Bone marrow (tissue), 2 donors: ENCODE measurements at regions not wholly inside any gene's neighbourhood (a gene's known extent, or its start where the extent isn't known, plus 50 kb on each side); places are given as distances from the start of the nearest gene placed in this dataset.

Experiments
- DNase-seq, 2 donors: peaks; one replicate each; lab custom pipeline; 2025; lab: John Stamatoyannopoulos, UW

GRCh38 chr6:14275493-14275851 is 157.9 kb downstream of the CD83 start:
- no peak for DNase-seq

- no peak for DNase-seq
Observed at GRCh38 chr6:14276071-14276470, 158.5 kb downstream of the CD83 start.

GRCh38 chr6:14276667-14277404 is 159.3 kb downstream of the CD83 start:
- peak in 1 of 2 donors; percentile 89 for DNase-seq

- no peak for DNase-seq
Observed at GRCh38 chr6:14277405-14277930, 159.9 kb downstream of the CD83 start.

DNA sequence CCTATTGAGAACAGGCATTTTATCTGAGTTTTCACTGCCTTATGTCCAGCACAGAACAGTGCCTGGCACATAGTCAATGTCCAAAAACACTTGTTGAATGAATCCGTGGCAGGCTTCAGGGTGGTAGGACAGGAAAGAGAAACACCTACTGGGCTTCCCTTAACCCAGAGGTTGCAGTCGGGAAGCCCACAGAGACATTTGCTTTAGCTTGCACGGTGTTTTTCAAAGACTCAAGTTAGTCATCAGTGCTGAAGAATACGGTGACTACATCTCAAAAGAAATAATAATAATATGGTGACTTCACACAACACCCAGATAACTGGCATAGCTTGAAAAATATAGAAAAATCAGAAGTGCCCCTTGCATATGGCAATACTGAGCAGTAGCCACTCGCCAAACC is 160.4 kb downstream of the CD83 start:
- no peak for DNase-seq

- no peak for DNase-seq
Observed at GRCh38 chr6:14278446-14278845, 160.9 kb downstream of the CD83 start.

GRCh38 chr6:14280006-14280510 is 162.5 kb downstream of the CD83 start:
- DNase-seq, result no peak

DNA sequence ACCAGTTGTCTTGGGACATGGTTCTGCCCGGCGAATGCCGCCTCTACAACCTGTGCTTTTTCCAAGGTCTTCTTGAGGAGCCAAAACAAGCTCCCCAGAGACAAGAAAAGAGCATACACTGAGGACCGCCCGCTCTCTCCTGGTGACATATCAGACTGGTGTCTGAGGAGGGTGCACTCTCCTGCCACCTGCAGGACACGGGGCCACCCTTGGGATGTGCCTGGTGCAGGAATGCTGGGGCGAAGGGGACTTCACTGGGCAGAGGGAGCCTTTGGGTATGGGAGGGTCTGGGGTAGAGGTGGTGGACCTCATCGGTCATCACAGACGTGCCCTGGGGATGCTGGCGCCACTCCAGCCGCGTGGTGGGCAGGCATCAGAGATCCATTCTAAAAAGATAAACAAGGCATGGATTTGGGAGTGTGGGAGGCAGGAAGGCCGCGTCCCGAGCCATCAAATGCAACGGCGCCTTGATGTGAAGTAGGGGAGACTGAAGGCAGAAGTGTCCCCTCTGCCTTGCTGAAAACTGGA is 163.3 kb downstream of the CD83 start:
- DNase-seq, result no peak

GRCh38 chr6:14281811-14282660 is 164.5 kb downstream of the CD83 start:
- no peak for DNase-seq

GRCh38 chr6:14282854-14283505 is 165.4 kb downstream of the CD83 start:
- DNase-seq, result no peak

GRCh38 chr6:14283600-14284235 is 166.1 kb downstream of the CD83 start:
- DNase-seq, result no peak

DNA sequence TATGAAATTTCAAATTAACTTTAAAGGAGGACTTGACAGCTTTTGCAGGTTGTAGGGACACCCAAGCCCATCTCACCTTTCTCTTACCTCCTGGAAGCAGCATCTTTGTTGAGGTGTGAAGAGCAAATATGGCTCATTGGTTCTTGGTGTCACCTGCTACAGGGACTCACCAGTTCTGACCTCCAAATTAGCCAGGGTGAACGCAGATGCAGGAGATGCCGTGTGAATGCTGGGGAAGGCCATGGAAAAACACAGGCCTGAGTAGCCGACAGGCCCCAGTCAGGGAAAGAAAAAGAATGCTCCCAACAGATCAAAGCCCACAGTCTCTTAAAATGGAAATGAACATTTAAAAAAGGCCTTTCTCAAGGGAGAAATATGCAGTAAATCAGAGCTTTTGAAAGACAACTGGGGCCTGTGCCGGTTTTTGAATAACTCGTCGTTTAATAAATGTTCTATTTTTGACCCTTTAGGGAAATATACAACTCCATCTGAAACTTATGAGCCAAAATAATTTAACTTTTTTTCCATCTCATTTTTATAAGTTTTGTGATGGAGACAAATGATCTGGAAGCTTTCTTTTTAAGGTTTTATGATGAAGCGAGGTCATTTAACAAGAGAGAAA is 167.5 kb downstream of the CD83 start:
- no peak for DNase-seq

DNA sequence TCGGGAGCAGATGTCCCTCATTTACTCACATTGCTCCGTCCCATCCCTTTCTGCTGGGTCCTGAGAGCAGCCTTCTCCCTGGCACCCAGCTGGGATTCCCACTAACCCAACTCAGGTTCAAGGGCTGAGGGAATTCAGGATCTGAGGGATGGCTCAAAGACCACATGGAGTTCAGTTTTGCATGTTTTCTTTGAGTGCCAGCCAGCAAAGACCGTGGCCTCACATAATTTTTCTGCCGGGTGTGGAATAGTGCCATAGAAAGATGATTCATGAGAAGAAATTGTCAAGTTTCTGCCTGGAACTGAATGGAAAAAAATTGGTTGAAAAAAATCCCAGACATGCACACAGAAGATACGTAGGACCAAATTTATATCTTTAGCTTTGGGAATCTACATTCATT is 168.6 kb downstream of the CD83 start:
- no peak for DNase-seq

- DNase-seq, result no peak
Observed at GRCh38 chr6:14286634-14287428, 169.3 kb downstream of the CD83 start.

DNA sequence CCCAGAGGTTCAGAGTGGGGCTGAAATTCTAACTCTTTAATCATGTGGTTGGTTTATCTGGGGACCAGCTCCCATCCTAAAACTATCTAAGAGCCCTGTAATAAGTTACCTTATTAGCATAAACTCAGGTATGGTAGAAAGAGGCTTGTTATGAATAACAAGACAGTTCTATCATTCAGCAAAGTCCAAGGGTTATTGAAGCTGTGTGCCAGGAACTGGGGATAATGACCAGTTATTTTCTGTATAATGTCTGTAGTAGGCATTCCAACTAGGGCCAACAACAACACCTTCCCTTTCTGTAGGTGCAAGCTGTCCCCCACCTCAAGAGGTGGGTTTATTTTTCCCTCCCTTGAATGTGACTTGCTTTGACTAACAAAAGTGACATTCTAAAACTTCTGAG is 170.1 kb downstream of the CD83 start:
- no peak for DNase-seq

DNA sequence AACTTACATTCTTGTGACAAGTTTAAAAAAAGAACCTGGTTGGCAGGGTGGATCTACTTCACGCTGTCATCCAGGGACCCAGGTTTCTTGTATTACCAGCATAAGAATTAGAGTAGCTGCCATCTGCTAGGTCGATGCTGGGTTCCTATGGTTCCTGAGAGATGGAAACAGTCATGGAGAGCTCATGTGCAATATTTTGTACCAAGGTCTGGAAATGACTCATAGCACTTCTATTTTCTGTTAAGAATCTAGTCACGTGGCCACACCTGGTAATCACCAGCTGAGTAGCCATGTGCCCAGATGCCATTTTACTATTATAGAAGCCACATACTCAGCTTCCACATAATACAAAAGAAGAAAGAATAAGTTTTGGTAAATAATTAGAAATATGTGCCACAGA is 171.3 kb downstream of the CD83 start:
- no peak for DNase-seq

DNA sequence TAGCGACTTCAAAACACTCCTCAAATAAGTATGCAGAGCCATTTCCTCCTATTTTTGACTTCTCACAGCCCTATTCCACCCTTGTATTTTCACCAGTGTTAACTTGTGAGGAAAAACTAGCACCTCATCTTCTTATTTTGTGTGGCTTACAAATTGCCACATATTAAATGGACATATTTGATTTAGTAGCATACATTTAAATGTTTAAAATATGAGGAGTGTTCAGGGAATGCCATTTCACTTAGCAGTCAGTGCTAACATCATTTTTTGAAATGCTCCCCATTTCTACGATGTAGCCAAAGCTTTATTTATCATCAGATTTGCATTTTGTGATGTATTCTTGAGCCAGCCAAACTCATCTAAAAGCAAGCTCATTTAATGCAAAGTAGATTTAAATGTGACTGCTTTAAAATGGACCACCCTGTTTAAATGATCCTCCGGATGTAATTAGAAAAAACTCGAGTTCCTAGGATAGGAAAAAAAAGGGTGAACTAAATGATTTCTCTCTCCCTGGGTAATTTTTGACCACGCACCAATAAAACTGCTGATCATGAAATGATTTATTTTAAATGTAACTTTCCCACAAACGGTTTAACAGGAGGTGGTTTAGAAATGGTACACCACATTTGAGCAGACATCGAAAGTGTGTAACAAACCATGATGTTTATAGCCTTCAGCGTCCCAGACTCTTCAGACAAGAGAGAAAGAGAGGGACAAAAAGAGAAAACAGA is 172.6 kb downstream of the CD83 start:
- no peak for DNase-seq

DNA sequence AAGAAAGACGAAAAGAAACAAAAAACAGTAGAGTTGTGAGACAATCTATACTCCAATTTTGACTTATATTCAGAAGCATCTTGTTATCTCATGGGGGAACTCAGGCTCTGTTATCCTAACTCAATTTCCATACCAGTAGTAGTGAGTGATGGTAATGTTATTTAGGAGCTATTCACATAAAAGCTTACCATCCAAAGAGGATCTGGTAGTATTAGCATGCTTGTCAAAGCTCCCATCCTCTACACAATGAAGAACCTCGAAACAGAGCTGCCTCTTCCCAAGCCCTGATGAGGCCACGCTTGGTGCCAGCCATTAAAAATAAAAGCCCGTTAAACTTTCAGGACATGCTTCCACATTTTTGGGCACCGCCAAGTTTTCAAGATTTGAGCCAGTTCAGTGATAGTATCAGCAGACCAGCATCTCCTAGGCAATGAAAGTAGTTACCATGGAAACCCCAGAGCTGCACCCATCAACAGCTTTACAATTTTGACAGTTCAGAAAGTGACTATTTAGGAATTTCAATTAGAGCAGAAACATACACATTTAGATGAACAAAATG is 173.3 kb downstream of the CD83 start:
- no peak for DNase-seq

DNA sequence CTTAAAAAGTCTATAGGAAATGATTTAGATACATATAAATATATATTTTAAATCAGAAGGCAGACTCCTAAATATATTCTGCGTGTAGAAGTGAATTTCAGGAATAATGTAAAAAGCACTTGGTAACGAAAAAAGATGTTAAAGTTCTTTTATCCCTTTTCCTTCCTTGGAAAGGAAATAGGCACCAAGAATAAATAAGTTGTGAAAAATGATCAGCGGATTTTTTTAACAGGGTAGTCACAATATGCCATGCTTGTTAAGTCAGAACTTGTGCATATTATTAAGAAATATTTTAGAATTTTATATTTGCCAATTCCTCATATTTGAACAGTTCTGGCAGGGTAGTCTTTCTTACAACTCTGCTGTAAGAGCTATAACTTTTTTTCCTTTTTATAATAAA is 173.8 kb downstream of the CD83 start:
- DNase-seq, result no peak
